ENCODE measurements at regions not wholly inside any gene's neighbourhood (a gene's known extent, or its start where the extent isn't known, plus 50 kb on each side); places are given as distances from the start of the nearest gene placed in this dataset.

- intact Hi-C loops (cut with DNase I; ENCODE audit: low total_unique reads), result no loop called here
- Histone ChIP-seq H3K36me3 (no peaks in the 10 kb centered on the region), H3K4me1 (no peaks in the 10 kb centered on the region), H3K4me3 (no peak overlapping the region), H3K27me3 (no peaks in the 10 kb centered on the region), H3K27ac (no peak overlapping the region), H3K9me3 (no peaks in the 10 kb centered on the region)
- no peak for TF ChIP-seq POLR2AphosphoS5 (IDR thresholded peaks at IDR 0.05)
- peak in 1 of 2 donors; percentile 27 for DNase-seq (ENCODE audit: low spot score in 2 of 2)
Measured at GRCh38 chr5:174231956-174232487, 186.5 kb downstream of the NSG2 start.

- no peak overlapping the region for H3K4me3 ChIP-seq
- H3K4me1 ChIP-seq, result no peaks in the 10 kb centered on the region
- TF ChIP-seq POLR2AphosphoS5 (IDR thresholded peaks at IDR 0.05), result no peak
- TF ChIP-seq CTCF (IDR thresholded peaks at IDR 0.05), result no peak
- no peak for TF ChIP-seq POLR2A (IDR thresholded peaks at IDR 0.05)
- no peaks in the 10 kb centered on the region for H3K36me3 ChIP-seq
- no peak overlapping the region for H3K27ac ChIP-seq
- no peaks in the 10 kb centered on the region for H3K27me3 ChIP-seq
- intact Hi-C loops (cut with DNase I; ENCODE audit: low total_unique reads), result no loop called here
- no peak for DNase-seq (ENCODE audit: low spot score in 2 of 2)
- peaks cover 0 to 3% of the 10 kb centered on the region in 2 donors for H3K9me3 ChIP-seq
Measured at GRCh38 chr5:174234388-174234787, 188.9 kb downstream of the NSG2 start.

GRCh38 chr5:174235221-174236011 is 189.9 kb downstream of the NSG2 start:
- no peaks in the 10 kb centered on the region for H3K27me3 ChIP-seq
- H3K36me3 ChIP-seq, result no peaks in the 10 kb centered on the region
- no peak for DNase-seq (ENCODE audit: low spot score in 2 of 2)
- intact Hi-C loops (cut with DNase I; ENCODE audit: low total_unique reads), result no loop called here
- no peaks in the 10 kb centered on the region for H3K4me1 ChIP-seq
- H3K27ac ChIP-seq, result no peak overlapping the region
- no peak overlapping the region for H3K4me3 ChIP-seq
- peaks cover 0 to 3% of the 10 kb centered on the region in 2 donors for H3K9me3 ChIP-seq
- TF ChIP-seq POLR2AphosphoS5 (IDR thresholded peaks at IDR 0.05), result no peak
- TF ChIP-seq POLR2A (IDR thresholded peaks at IDR 0.05), result no peak
- TF ChIP-seq CTCF (IDR thresholded peaks at IDR 0.05), result no peak

- no peak overlapping the region for H3K4me3 ChIP-seq
- H3K27me3 ChIP-seq, result no peaks in the 10 kb centered on the region
- DNase-seq (ENCODE audit: low spot score in 2 of 2), result no peak
- H3K4me1 ChIP-seq, result no peaks in the 10 kb centered on the region
- TF ChIP-seq CTCF (IDR thresholded peaks at IDR 0.05), result no peak
- TF ChIP-seq POLR2A (IDR thresholded peaks at IDR 0.05), result no peak
- TF ChIP-seq POLR2AphosphoS5 (IDR thresholded peaks at IDR 0.05), result no peak
- H3K27ac ChIP-seq, result no peak overlapping the region
- intact Hi-C loops (cut with DNase I; ENCODE audit: low total_unique reads), result no loop called here
- H3K36me3 ChIP-seq, result no peaks in the 10 kb centered on the region
- H3K9me3 ChIP-seq, result peaks cover 0 to 3% of the 10 kb centered on the region in 2 donors
Measured at GRCh38 chr5:174236070-174236469, 190.6 kb downstream of the NSG2 start.

- intact Hi-C loops (cut with DNase I; ENCODE audit: low total_unique reads), result no loop called here
- Histone ChIP-seq H3K27me3 (no peaks in the 10 kb centered on the region), H3K4me1 (no peaks in the 10 kb centered on the region), H3K27ac (no peak overlapping the region), H3K4me3 (no peak overlapping the region), H3K9me3 (peaks cover 0 to 3% of the 10 kb centered on the region in 2 donors), H3K36me3 (no peaks in the 10 kb centered on the region)
- TF ChIP-seq POLR2A (IDR thresholded peaks at IDR 0.05) (no peak), POLR2AphosphoS5 (IDR thresholded peaks at IDR 0.05) (no peak), CTCF (IDR thresholded peaks at IDR 0.05) (no peak)
- DNase-seq (ENCODE audit: low spot score in 2 of 2), result no peak
Measured at GRCh38 chr5:174239718-174240117, 194.2 kb downstream of the NSG2 start.
